RWPE1 (cell line): ENCODE measurements at regions not wholly inside any gene's neighbourhood (a gene's known extent, or its start where the extent isn't known, plus 50 kb on each side); places are given as distances from the start of the nearest gene placed in this dataset.

ENCODE experiments used
- CTCF ChIA-PET: fragments of 350-600 bp; sonication (Branson Sonifier 250); formaldehyde crosslinking; extraction: SDS; loops from one replicate; lab custom pipeline; 2021; lab: Yijun Ruan, JAX
- POLR2A ChIA-PET: fragments of 400-600 bp; formaldehyde crosslinking; extraction: SDS; loops from one replicate; lab custom pipeline; 2020; ENCODE audit warnings: antibody characterized with exemption; ENCODE audit not compliant: low non-redundant PET; lab: Yijun Ruan, JAX
- DNase-seq: peaks from one replicate; pipeline ENCODE4 v3.0.0; 2012; ENCODE audit warnings: low spot score
- H3K27ac ChIP-seq: fragments of 450-650 bp; 2 replicates; pipeline ENCODE4 v1.5.1; 2017
- CTCF ChIP-seq: fragments of 450-650 bp; conservative IDR thresholded peaks from 2 replicates; pipeline ENCODE4 v1.5.1; 2017; ENCODE audit warnings: low read depth, mild to moderate bottlenecking

- no peak for TF ChIP-seq CTCF
- CTCF ChIA-PET = no interaction called here
- no peak overlapping the region for H3K27ac ChIP-seq
- DNase-seq = no peak
- POLR2A ChIA-PET = no interaction called here
These were observed 133.9 kb upstream of the BMPER start for GRCh38 chr7:33771422-33771821.

GRCh38 chr7:33773053-33773452, 132.3 kb upstream of the BMPER start:
- CTCF ChIA-PET = interaction anchor here (1.0 kb wide), 1 partner anchor 23 kb away, joined by 4 read pairs; no protein-coding TSS in a partner anchor
- peak; percentile 8 for DNase-seq
- no peak for TF ChIP-seq CTCF
- POLR2A ChIA-PET = no interaction called here
- no peak overlapping the region for H3K27ac ChIP-seq

GRCh38 chr7:33774762-33775523, 130.4 kb upstream of the BMPER start:
- no peak overlapping the region for H3K27ac ChIP-seq
- CTCF ChIA-PET = no interaction called here
- TF ChIP-seq CTCF = no peak
- POLR2A ChIA-PET = no interaction called here
- DNase-seq = no peak

- ChIA-PET CTCF (no interaction called here), POLR2A (no interaction called here)
- no peak for DNase-seq
- no peak overlapping the region for H3K27ac ChIP-seq
- no peak for TF ChIP-seq CTCF
These were observed 129.5 kb upstream of the BMPER start for GRCh38 chr7:33775790-33776189.

- no peak for DNase-seq
- no peak overlapping the region for H3K27ac ChIP-seq
- no peak for TF ChIP-seq CTCF
- ChIA-PET POLR2A (no interaction called here), CTCF (no interaction called here)
These were observed 128.6 kb upstream of the BMPER start for GRCh38 chr7:33776788-33777187.

GRCh38 chr7:33778195-33778594, 127.1 kb upstream of the BMPER start:
- no peak for DNase-seq
- ChIA-PET POLR2A (no interaction called here), CTCF (no interaction called here)
- no peak overlapping the region for H3K27ac ChIP-seq
- no peak for TF ChIP-seq CTCF
